ENCODE measurements at regions not wholly inside any gene's neighbourhood (a gene's known extent, or its start where the extent isn't known, plus 50 kb on each side); places are given as distances from the start of the nearest gene placed in this dataset.

DNA sequence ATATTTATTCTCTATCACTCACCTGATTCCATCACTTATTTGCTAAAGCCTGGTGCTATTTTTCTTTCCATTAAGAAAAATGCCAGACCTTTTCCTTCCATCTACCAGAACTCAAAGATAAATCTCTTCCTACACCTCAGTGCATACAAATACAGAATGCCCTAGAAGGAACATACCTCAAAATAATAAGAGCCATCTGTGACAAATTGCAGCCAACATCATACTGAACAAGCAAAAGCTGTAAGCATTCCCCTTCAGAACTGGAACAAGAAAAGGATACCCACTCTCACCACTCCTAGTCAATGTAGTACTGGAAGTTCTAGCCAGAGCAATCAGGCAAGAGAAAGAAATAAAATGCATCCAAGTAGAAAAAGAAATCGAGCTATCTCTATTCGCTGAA is 315.9 kb upstream of the UBE2E3 start:
- TF ChIP-seq, protein P1, sequence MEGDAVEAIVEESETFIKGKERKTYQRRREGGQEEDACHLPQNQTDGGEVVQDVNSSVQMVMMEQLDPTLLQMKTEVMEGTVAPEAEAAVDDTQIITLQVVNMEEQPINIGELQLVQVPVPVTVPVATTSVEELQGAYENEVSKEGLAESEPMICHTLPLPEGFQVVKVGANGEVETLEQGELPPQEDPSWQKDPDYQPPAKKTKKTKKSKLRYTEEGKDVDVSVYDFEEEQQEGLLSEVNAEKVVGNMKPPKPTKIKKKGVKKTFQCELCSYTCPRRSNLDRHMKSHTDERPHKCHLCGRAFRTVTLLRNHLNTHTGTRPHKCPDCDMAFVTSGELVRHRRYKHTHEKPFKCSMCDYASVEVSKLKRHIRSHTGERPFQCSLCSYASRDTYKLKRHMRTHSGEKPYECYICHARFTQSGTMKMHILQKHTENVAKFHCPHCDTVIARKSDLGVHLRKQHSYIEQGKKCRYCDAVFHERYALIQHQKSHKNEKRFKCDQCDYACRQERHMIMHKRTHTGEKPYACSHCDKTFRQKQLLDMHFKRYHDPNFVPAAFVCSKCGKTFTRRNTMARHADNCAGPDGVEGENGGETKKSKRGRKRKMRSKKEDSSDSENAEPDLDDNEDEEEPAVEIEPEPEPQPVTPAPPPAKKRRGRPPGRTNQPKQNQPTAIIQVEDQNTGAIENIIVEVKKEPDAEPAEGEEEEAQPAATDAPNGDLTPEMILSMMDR (conservative IDR thresholded peaks at IDR 0.05; ENCODE audit: low read depth, low read length) = no peak
- TF ChIP-seq POLR2A (IDR thresholded peaks at IDR 0.05; ENCODE audit: low read depth, low read length) (no peak), FOS (IDR thresholded peaks at IDR 0.05; ENCODE audit: low read depth, low read length) (no peak), MAZ (IDR thresholded peaks at IDR 0.05; ENCODE audit: borderline replicate concordance, low read depth, low read length) (no peak)
